DOHH2 (cell line): ENCODE measurements at regions not wholly inside any gene's neighbourhood (a gene's known extent, or its start where the extent isn't known, plus 50 kb on each side); places are given as distances from the start of the nearest gene placed in this dataset.

Experiments used
- CTCF ChIP-seq: fragments of 200-600 bp; sonication (generic); IDR thresholded peaks from one replicate; pipeline ENCODE4 v1.5.1; 2014; ENCODE audit warnings: antibody characterized with exemption, mild to moderate bottlenecking, low read depth, low read length; ENCODE audit not compliant: poor library complexity, severe bottlenecking
- EZH2phosphoT487 ChIP-seq: fragments of 200-600 bp; sonication (generic); IDR thresholded peaks from 2 replicates; pipeline ENCODE4 v1.6.1; 2017; ENCODE audit warnings: borderline replicate concordance, mild to moderate bottlenecking, antibody characterized with exemption, low read length, moderate library complexity, mixed read lengths

- TF ChIP-seq EZH2phosphoT487 = no peak
- no peak for TF ChIP-seq CTCF
Observed at GRCh38 chr1:103931891-103932290, 182.2 kb downstream of the AMY1C start.
